ENCODE measurements at regions not wholly inside any gene's neighbourhood (a gene's known extent, or its start where the extent isn't known, plus 50 kb on each side); places are given as distances from the start of the nearest gene placed in this dataset.

- no peak for DNase-seq (ENCODE audit: low read depth in 2 of 2)
These were observed 148.2 kb upstream of the NCK2 start for GRCh38 chr2:105596411-105596921.

GRCh38 chr2:105595536-105595935, 149.2 kb upstream of the NCK2 start:
- no peak for DNase-seq (ENCODE audit: low read depth in 2 of 2)

GRCh38 chr2:105593221-105593967, 151.3 kb upstream of the NCK2 start:
- DNase-seq (ENCODE audit: low read depth in 2 of 2) = no peak

GRCh38 chr2:105592288-105592687, 152.4 kb upstream of the NCK2 start:
- DNase-seq (ENCODE audit: low read depth in 2 of 2) = no peak

- DNase-seq (ENCODE audit: low read depth in 2 of 2) = no peak
These were observed 153.7 kb upstream of the NCK2 start for GRCh38 chr2:105590780-105591660.

- no peak for DNase-seq (ENCODE audit: low read depth in 2 of 2)
These were observed 156.1 kb upstream of the NCK2 start for GRCh38 chr2:105588581-105588980.

- no peak for DNase-seq (ENCODE audit: low read depth in 2 of 2)
These were observed 157.1 kb upstream of the NCK2 start for GRCh38 chr2:105587637-105588036.

GRCh38 chr2:105584435-105585010, 160.2 kb upstream of the NCK2 start:
- DNase-seq (ENCODE audit: low read depth in 2 of 2) = no peak

- DNase-seq (ENCODE audit: low read depth in 2 of 2) = no peak
These were observed 161.6 kb upstream of the NCK2 start for GRCh38 chr2:105582952-105583660.

GRCh38 chr2:105581555-105581944, 163.2 kb upstream of the NCK2 start:
- no peak for DNase-seq (ENCODE audit: low read depth in 2 of 2)

GRCh38 chr2:105580870-105581554, 163.7 kb upstream of the NCK2 start:
- no peak for DNase-seq (ENCODE audit: low read depth in 2 of 2)

GRCh38 chr2:105580216-105580615, 164.5 kb upstream of the NCK2 start:
- DNase-seq (ENCODE audit: low read depth in 2 of 2) = no peak

GRCh38 chr2:105578166-105578565, 166.5 kb upstream of the NCK2 start:
- DNase-seq (ENCODE audit: low read depth in 2 of 2) = no peak

GRCh38 chr2:105577762-105578161, 166.9 kb upstream of the NCK2 start:
- no peak for DNase-seq (ENCODE audit: low read depth in 2 of 2)

- no peak for DNase-seq (ENCODE audit: low read depth in 2 of 2)
These were observed 168.1 kb upstream of the NCK2 start for GRCh38 chr2:105576440-105577241.

GRCh38 chr2:105576050-105576439, 168.7 kb upstream of the NCK2 start:
- no peak for DNase-seq (ENCODE audit: low read depth in 2 of 2)

- DNase-seq (ENCODE audit: low read depth in 2 of 2) = no peak
These were observed 169.2 kb upstream of the NCK2 start for GRCh38 chr2:105575499-105576025.

GRCh38 chr2:105574796-105575344, 169.8 kb upstream of the NCK2 start:
- DNase-seq (ENCODE audit: low read depth in 2 of 2) = no peak

- DNase-seq (ENCODE audit: low read depth in 2 of 2) = no peak
These were observed 170.6 kb upstream of the NCK2 start for GRCh38 chr2:105573910-105574655.

Measured in stimulated activated CD8-positive, alpha-beta memory T cell treated with anti-CD3 and anti-CD28 coated beads, Interleukin-7, amount 100 ng/mL, for 4 hours (primary cell).